ENCODE measurements at regions not wholly inside any gene's neighbourhood (a gene's known extent, or its start where the extent isn't known, plus 50 kb on each side); places are given as distances from the start of the nearest gene placed in this dataset.

- Histone ChIP-seq H3K27ac (ENCODE audit: low read depth, low read length) (no peak overlapping the region), H2BK15ac (ENCODE audit: low read length) (no peak overlapping the region), H4K8ac (ENCODE audit: extremely low read depth, insufficient read depth, low read length) (no peak overlapping the region), H3K9me3 (ENCODE audit: insufficient read depth in 2 of 2, low read depth in 1 of 2, low read length in 1 of 2) (no peaks in the 10 kb centered on the region), H2BK120ac (replicated peaks; ENCODE audit: low read depth, low read length) (no peak overlapping the region), H2BK20ac (ENCODE audit: low read length) (no peak overlapping the region), H3K23me2 (ENCODE audit: low read depth, low read length) (no peaks in the 10 kb centered on the region), H2BK5ac (ENCODE audit: low read depth, low read length) (no peak overlapping the region), H3K4me2 (ENCODE audit: insufficient read depth in 1 of 2, low read depth in 2 of 2, low read length in 2 of 2) (no peak overlapping the region), H3K18ac (ENCODE audit: extremely low read depth, low read length) (no peak overlapping the region), H3K4ac (replicated peaks; ENCODE audit: insufficient read length, low read depth, low read length) (no peak overlapping the region), H3K14ac (ENCODE audit: insufficient read length) (no peak overlapping the region), H2AK5ac (ENCODE audit: low read depth, low read length) (no peak overlapping the region), H3K79me2 (ENCODE audit: control insufficient read depth in 1 of 2, insufficient read depth in 2 of 2, low read length in 2 of 2) (peaks cover 0 to 3% of the 10 kb centered on the region in 2 experiments; a peak in 1 of 4 replicates), H3K27me3 (replicated peaks in 1 of 4; ENCODE audit: control insufficient read depth in 3 of 4, extremely low read depth in 1 of 4, insufficient read depth in 3 of 4, low read length in 3 of 4) (no peaks in the 10 kb centered on the region), H4K91ac (replicated peaks; ENCODE audit: insufficient read length, low read length) (no peak overlapping the region), H2BK12ac (ENCODE audit: low read depth, low read length) (no peak overlapping the region), H3K4me3 (ENCODE audit: extremely low read depth in 1 of 4, insufficient read depth in 2 of 4, low read depth in 3 of 4, low read length in 4 of 4) (no peak overlapping the region), H3K9ac (replicated peaks in 1 of 4; ENCODE audit: extremely low read depth in 1 of 4, low read depth in 3 of 4, low read length in 3 of 4) (no peak overlapping the region), H3K36me3 (ENCODE audit: control insufficient read depth in 2 of 4, insufficient read depth in 4 of 4, low read length in 3 of 4) (no peaks in the 10 kb centered on the region), H4K5ac (ENCODE audit: insufficient read length, low read depth, low read length) (no peak overlapping the region), H3K56ac (replicated peaks; ENCODE audit: insufficient read length, low read depth, low read length) (no peak overlapping the region), H3K4me1 (replicated peaks in 1 of 4; ENCODE audit: control insufficient read depth in 3 of 4, insufficient read depth in 4 of 4, low read length in 3 of 4) (no peaks in the 10 kb centered on the region), H3K79me1 (ENCODE audit: low read depth, low read length) (no peaks in the 10 kb centered on the region), H4K20me1 (replicated peaks in 1 of 2; ENCODE audit: control insufficient read depth in 1 of 2, insufficient read depth in 2 of 2, low read length in 2 of 2) (peaks cover 0 to 3% of the 10 kb centered on the region in 2 experiments), H3K23ac (ENCODE audit: insufficient read length) (no peak overlapping the region), H2AFZ (ENCODE audit: low read length) (no peak overlapping the region)
- ChIA-PET POLR2A (ENCODE audit: partially characterized antibody) (interaction anchor here (1.6 kb wide), 1 partner anchor 12 kb away, joined by 4 read pairs; no protein-coding TSS in a partner anchor), CTCF (ENCODE audit: partially characterized antibody) (interaction anchor here (1.0 kb wide), 1 partner anchor 123 kb away, joined by 3 read pairs; no protein-coding TSS in a partner anchor)
- FAIRE-seq (no peak), DNase-seq (ENCODE audit: low read depth in 1 of 2, low spot score in 2 of 2) (no peak)
- peak; percentile 75 for TF ChIP-seq POLR2AphosphoS5 (IDR thresholded peaks at IDR 0.05; ENCODE audit: low read depth, low read length)
- no peak for TF ChIP-seq KDM1A (IDR thresholded peaks at IDR 0.05; ENCODE audit: borderline replicate concordance, low read length)
- 81% methylated on average over 3 of the region's 3 CpGs; no CpG with 5 or more reads in 1 of the 2 experiments for WGBS, 2 experiments (ENCODE audit: extremely low coverage in 1 of 2, insufficient coverage in 1 of 2, insufficient read length in 1 of 2, insufficient replicate concordance in 2 of 2, low coverage in 1 of 2, low lambda C conversion rate in 2 of 2, missing lambda C conversion rate in 1 of 2)
Observed at GRCh38 chr13:22053053-22053452, 382.2 kb downstream of the FGF9 start.
